Neural cell (in vitro differentiated cells): ENCODE measurements at regions not wholly inside any gene's neighbourhood (a gene's known extent, or its start where the extent isn't known, plus 50 kb on each side); places are given as distances from the start of the nearest gene placed in this dataset.

ENCODE experiments used
- EP300 ChIP-seq: fragments of 450-650 bp; conservative IDR thresholded peaks from 2 replicates; pipeline ENCODE4 v1.6.1; 2014; ENCODE audit warnings: antibody characterized with exemption, mild to moderate bottlenecking, moderate library complexity; ENCODE audit not compliant: poor library complexity, severe bottlenecking
- SMC3 ChIP-seq: fragments of 450-650 bp; conservative IDR thresholded peaks from 2 replicates; pipeline ENCODE4 v1.6.1; 2014; ENCODE audit warnings: antibody characterized with exemption, mild to moderate bottlenecking, moderate library complexity; ENCODE audit not compliant: poor library complexity
- TAF1 ChIP-seq: IDR thresholded peaks from 2 replicates; pipeline ENCODE4 v1.6.1; 2012; ENCODE audit warnings: low read depth
- TF ChIP-seq, protein P1 (sequence below): fragments of 450-650 bp; IDR thresholded peaks from 2 replicates; pipeline ENCODE4 v1.5.1; 2014; ENCODE audit warnings: antibody characterized with exemption, mild to moderate bottlenecking, moderate library complexity; ENCODE audit not compliant: poor library complexity, severe bottlenecking

DNA sequence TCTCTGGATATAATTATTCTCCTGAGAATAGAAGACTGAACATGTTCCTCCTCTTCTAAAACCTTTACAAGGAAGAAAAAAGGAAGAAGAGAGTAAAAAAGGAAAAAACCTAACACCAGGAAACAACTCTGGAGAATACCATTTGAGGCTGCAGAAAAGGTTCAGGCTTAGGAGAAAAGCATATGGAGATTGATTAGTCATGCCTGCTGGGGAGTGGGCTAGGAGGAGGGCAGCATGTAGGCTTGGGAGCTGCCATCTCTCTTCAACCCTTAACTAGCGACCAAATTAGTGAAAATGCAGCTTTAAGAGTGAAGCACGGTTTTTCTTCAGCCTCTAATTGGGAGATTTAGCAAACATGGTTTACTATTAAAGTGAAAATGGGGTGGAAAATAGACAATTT is 273.0 kb upstream of the CRY1 start:
- TF ChIP-seq, protein P1, sequence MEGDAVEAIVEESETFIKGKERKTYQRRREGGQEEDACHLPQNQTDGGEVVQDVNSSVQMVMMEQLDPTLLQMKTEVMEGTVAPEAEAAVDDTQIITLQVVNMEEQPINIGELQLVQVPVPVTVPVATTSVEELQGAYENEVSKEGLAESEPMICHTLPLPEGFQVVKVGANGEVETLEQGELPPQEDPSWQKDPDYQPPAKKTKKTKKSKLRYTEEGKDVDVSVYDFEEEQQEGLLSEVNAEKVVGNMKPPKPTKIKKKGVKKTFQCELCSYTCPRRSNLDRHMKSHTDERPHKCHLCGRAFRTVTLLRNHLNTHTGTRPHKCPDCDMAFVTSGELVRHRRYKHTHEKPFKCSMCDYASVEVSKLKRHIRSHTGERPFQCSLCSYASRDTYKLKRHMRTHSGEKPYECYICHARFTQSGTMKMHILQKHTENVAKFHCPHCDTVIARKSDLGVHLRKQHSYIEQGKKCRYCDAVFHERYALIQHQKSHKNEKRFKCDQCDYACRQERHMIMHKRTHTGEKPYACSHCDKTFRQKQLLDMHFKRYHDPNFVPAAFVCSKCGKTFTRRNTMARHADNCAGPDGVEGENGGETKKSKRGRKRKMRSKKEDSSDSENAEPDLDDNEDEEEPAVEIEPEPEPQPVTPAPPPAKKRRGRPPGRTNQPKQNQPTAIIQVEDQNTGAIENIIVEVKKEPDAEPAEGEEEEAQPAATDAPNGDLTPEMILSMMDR: no peak
- TF ChIP-seq TAF1 (no peak), EP300 (no peak), SMC3 (no peak)
